ENCODE measurements at regions not wholly inside any gene's neighbourhood (a gene's known extent, or its start where the extent isn't known, plus 50 kb on each side); places are given as distances from the start of the nearest gene placed in this dataset.

DNA sequence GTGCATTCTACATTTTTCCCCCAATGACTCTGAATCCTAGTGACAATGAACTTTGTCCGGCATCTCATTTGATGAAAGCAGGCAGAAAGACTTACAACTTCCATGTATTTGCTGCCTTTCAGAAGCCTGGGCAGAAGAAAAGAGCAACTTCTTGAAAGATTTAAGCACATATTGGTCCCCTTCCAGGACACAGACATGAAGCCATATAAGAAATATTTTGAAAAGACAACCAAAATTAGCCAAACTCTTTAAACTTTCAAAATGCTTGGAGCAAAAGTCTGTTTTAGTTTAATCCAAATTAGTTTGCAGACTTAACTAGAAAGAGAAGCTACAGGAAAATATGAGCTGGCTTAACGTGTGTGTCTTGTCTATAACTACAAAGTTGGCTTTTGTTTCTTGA is 492.5 kb downstream of the NR4A2 start:
- Histone ChIP-seq H3K4me3 (no peak overlapping the region), H3K36me3 (no peaks in the 10 kb centered on the region), H3K27me3 (no peaks in the 10 kb centered on the region), H3K4me1 (no peaks in the 10 kb centered on the region), H3K27ac (no peak overlapping the region), H3K9me3 (no peaks in the 10 kb centered on the region)
- DNase-seq (ENCODE audit: low spot score in 2 of 2): no peak
- intact Hi-C loops (cut with DNase I): no loop called here
- no peak for TF ChIP-seq CTCF (IDR thresholded peaks at IDR 0.05)

DNA sequence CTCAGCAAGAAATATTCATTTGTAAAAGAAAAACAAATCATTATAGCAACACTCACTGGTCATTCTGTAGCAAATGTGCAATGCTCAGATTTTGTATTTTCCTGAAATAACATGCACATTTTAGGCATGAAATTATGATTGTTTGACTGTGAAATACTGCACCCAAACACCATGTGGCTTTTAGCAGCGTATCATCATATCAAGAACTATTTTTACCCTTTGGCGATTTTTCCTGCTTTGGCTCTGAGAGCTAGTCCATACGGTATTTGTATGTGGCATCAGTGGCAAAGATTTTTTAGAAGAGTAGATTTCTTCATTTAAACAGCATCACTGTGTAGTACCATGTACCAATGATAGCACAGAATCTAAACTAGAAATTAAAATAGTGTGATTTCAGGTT is 493.1 kb downstream of the NR4A2 start:
- no peak for TF ChIP-seq CTCF (IDR thresholded peaks at IDR 0.05)
- Histone ChIP-seq H3K36me3 (no peaks in the 10 kb centered on the region), H3K4me3 (no peak overlapping the region), H3K4me1 (no peaks in the 10 kb centered on the region), H3K27me3 (no peaks in the 10 kb centered on the region), H3K9me3 (no peaks in the 10 kb centered on the region), H3K27ac (no peak overlapping the region)
- DNase-seq (ENCODE audit: low spot score in 2 of 2): no peak
- intact Hi-C loops (cut with DNase I): no loop called here

GRCh38 chr2:155836439-155836838 is 496.1 kb downstream of the NR4A2 start:
- H3K4me1 ChIP-seq: no peaks in the 10 kb centered on the region
- H3K27ac ChIP-seq: no peak overlapping the region
- no peaks in the 10 kb centered on the region for H3K27me3 ChIP-seq
- H3K36me3 ChIP-seq: no peaks in the 10 kb centered on the region
- TF ChIP-seq CTCF (IDR thresholded peaks at IDR 0.05): no peak
- no peak overlapping the region for H3K4me3 ChIP-seq
- no peaks in the 10 kb centered on the region for H3K9me3 ChIP-seq
- DNase-seq (ENCODE audit: low spot score in 2 of 2): no peak
- intact Hi-C loops (cut with DNase I): no loop called here

DNA sequence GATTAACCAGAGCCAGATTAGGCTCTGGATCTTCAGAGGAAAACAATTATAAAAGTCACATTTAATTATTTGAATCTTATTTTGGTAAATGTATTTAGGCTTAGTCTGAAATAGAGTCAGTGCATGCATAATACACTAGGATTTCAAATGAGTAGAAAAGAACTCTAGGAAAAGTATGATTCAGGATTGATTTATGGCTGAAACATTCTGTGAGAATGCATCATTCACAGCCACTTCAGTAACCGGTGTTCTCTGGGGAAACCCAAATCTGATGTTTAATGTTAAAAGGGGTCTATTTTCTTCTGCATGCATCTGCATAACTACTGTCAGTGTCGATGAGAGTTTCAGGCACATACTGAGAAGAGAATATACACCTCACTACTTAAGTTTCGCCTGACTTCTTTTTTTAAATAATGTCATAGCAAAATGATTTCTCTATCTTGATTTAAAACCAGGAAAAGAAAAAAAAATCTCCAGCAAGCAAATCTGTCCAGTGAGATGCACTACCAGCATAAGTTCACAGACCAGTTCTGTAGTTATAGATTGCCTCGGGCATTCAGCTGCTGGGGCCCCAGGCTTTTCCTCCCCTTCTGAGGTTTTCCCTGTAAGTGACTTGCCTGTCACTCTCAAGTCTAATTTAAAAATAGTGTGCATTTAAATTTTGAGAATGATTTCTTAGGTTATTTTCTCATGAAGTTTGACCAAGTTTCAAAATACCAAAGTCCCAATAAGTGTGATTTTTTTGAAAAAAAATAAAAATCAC is 501.5 kb downstream of the NR4A2 start:
- H3K36me3 ChIP-seq: no peaks in the 10 kb centered on the region
- H3K27ac ChIP-seq: no peak overlapping the region
- intact Hi-C loops (cut with DNase I): no loop called here
- H3K4me1 ChIP-seq: no peaks in the 10 kb centered on the region
- no peak overlapping the region for H3K4me3 ChIP-seq
- TF ChIP-seq CTCF (IDR thresholded peaks at IDR 0.05): no peak
- DNase-seq (ENCODE audit: low spot score in 2 of 2): no peak
- no peaks in the 10 kb centered on the region for H3K9me3 ChIP-seq
- no peaks in the 10 kb centered on the region for H3K27me3 ChIP-seq

- no peaks in the 10 kb centered on the region for H3K4me1 ChIP-seq
- no peak overlapping the region for H3K4me3 ChIP-seq
- DNase-seq (ENCODE audit: low spot score in 2 of 2): no peak
- no peaks in the 10 kb centered on the region for H3K9me3 ChIP-seq
- no peak overlapping the region for H3K27ac ChIP-seq
- no peaks in the 10 kb centered on the region for H3K36me3 ChIP-seq
- H3K27me3 ChIP-seq: no peaks in the 10 kb centered on the region
- no peak for TF ChIP-seq CTCF (IDR thresholded peaks at IDR 0.05)
- intact Hi-C loops (cut with DNase I): no loop called here
Measured at GRCh38 chr2:155830351-155830750, 502.2 kb downstream of the NR4A2 start.

DNA sequence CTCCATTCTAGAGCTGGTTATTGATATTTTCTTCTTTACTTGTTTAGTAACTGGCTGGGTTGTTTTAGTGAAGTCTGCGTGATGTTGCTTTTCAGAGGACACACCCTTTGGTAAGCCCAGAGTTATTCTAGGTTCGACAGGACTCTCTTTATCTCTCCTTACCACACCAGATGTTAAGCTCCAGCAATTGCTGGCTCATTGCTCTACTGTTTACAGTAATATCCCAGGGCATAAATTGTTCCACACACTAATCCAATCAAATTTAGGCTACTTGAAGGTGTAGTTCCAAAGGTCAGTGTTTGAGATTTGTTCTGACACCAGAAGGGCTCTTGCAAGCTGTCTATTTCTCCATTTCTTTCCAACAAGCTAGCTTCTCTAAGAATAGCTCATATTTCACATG is 506.6 kb downstream of the NR4A2 start:
- no peak for TF ChIP-seq CTCF (IDR thresholded peaks at IDR 0.05)
- no peak for DNase-seq (ENCODE audit: low spot score in 2 of 2)
- H3K4me3 ChIP-seq: no peak overlapping the region
- H3K9me3 ChIP-seq: no peaks in the 10 kb centered on the region
- no peaks in the 10 kb centered on the region for H3K36me3 ChIP-seq
- H3K27me3 ChIP-seq: no peaks in the 10 kb centered on the region
- H3K27ac ChIP-seq: no peak overlapping the region
- intact Hi-C loops (cut with DNase I): no loop called here
- no peaks in the 10 kb centered on the region for H3K4me1 ChIP-seq
